Fibroblast of lung (primary cell): ENCODE measurements at regions not wholly inside any gene's neighbourhood (a gene's known extent, or its start where the extent isn't known, plus 50 kb on each side); places are given as distances from the start of the nearest gene placed in this dataset.

Experiments used
- DNase-seq, 2 donors: peaks; one replicate each; pipeline versions ENCODE4 v3.0.0 to v3.0.0-alpha.2; 2010; ENCODE audit warnings: low read depth in 2 of 2
- H2AFZ ChIP-seq: 2 replicates; pipeline ENCODE4 v1.5.1; 2012; ENCODE audit warnings: low read length, control low read depth, inconsistent platforms
- H3K27ac ChIP-seq: 2 replicates; pipeline ENCODE4 v1.5.1; 2011; ENCODE audit warnings: low read length, control low read depth; ENCODE audit not compliant: insufficient read depth
- H3K27me3 ChIP-seq: 2 replicates; pipeline ENCODE4 v1.5.1; 2011; ENCODE audit warnings: mild to moderate bottlenecking, low read length; ENCODE audit not compliant: control insufficient read depth, insufficient read depth
- H3K36me3 ChIP-seq: 2 replicates; pipeline ENCODE4 v1.5.1; 2011; ENCODE audit warnings: low read length; ENCODE audit not compliant: control insufficient read depth, insufficient read depth
- H3K4me1 ChIP-seq: 2 replicates; pipeline ENCODE4 v1.5.1; 2011; ENCODE audit warnings: low read length; ENCODE audit not compliant: control insufficient read depth, insufficient read depth; ENCODE audit errors: extremely low read depth
- H3K4me2 ChIP-seq: 2 replicates; pipeline ENCODE4 v1.5.1; 2011; ENCODE audit warnings: low read length, control low read depth; ENCODE audit not compliant: insufficient read depth; ENCODE audit errors: extremely low read depth
- H3K4me3 ChIP-seq, 4 experiments: fragments of 200-600 bp in 1 of 4; sonication (generic) in 1 of 4; replicated peaks in 1 of 4; 2 replicates each; pipeline ENCODE4 v1.5.1; 2011 to 2016; ENCODE audit warnings: low read length in 4 of 4, low read depth in 3 of 4, mild to moderate bottlenecking in 3 of 4, control low read depth in 2 of 4, inconsistent platforms in 1 of 4, mixed read lengths in 1 of 4; ENCODE audit not compliant: insufficient read depth in 1 of 4; ENCODE audit errors: control extremely low read depth in 1 of 4
- H3K79me2 ChIP-seq: 2 replicates; pipeline ENCODE4 v1.5.1; 2012; ENCODE audit warnings: mild to moderate bottlenecking, low read length, inconsistent platforms; ENCODE audit not compliant: control insufficient read depth, insufficient read depth
- H3K9ac ChIP-seq: 2 replicates; pipeline ENCODE4 v1.5.1; 2011; ENCODE audit warnings: mild to moderate bottlenecking, low read length, control low read depth; ENCODE audit not compliant: insufficient read depth
- H3K9me3 ChIP-seq: 2 replicates; pipeline ENCODE4 v1.5.1; 2012; ENCODE audit warnings: low read depth, low read length; ENCODE audit not compliant: control insufficient read depth, insufficient read depth
- H4K20me1 ChIP-seq: 2 replicates; pipeline ENCODE4 v1.5.1; 2011; ENCODE audit warnings: low read length; ENCODE audit not compliant: control insufficient read depth, insufficient read depth; ENCODE audit errors: extremely low read depth
- EZH2 ChIP-seq: IDR thresholded peaks from 2 replicates; pipeline ENCODE4 v1.5.1; 2012; ENCODE audit warnings: low read length, control low read depth, mild to moderate bottlenecking; ENCODE audit errors: missing control alignments
- TF ChIP-seq, protein P1 (sequence below), 2 donors: IDR thresholded peaks in 1 of 2; conservative IDR thresholded peaks in 1 of 2; 1 replicate in 1 of 2; 2 replicates in 1 of 2; pipeline ENCODE4 v1.5.1; 2011 to 2012; ENCODE audit warnings: low read length in 2 of 2, control low read depth in 1 of 2, inconsistent platforms in 1 of 2, low read depth in 1 of 2, mild to moderate bottlenecking in 1 of 2

DNA sequence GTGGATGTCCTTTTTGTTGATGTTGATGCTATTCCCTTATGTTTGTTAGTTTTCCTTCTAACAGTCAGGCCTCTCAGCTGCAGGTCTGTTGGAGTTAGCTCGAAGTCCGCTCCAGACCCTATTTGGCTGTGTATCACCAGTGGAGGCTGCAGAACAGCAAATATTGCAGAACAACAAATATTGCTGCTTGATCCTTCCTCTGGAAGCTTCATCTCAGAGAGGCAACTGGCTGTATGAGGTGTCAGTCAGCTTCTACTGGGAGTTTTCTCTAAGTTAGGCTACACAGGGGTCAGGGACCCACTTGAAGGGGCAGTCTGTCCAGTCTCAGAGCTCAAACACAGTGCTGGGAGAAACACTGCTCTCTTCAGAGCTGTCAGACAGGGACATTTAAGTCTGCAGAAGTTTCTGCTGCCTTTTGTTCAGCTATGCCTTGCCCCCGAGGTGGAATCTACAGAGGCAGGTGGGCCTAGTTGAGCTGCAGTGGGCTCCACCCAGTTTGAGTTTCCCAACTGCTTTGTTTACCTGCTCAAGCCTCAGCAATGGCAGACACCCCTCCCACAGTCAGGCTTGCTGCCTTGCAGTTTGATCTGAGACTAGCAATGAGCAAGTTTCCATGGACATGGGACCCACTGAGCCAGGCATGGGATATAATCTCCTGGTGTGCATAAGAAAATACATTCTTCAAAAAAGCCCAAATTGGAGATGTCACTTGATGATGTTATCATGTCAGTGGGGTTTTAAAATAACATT, 99.5 kb downstream of the KDM5D start:
- no peak overlapping the region for H3K4me2 ChIP-seq
- no peak overlapping the region for H3K27ac ChIP-seq
- no peaks in the 10 kb centered on the region for H4K20me1 ChIP-seq
- no peaks in the 10 kb centered on the region for H3K4me1 ChIP-seq
- no peak overlapping the region for H3K4me3 ChIP-seq
- H3K79me2 ChIP-seq: no peaks in the 10 kb centered on the region
- TF ChIP-seq, protein P1, sequence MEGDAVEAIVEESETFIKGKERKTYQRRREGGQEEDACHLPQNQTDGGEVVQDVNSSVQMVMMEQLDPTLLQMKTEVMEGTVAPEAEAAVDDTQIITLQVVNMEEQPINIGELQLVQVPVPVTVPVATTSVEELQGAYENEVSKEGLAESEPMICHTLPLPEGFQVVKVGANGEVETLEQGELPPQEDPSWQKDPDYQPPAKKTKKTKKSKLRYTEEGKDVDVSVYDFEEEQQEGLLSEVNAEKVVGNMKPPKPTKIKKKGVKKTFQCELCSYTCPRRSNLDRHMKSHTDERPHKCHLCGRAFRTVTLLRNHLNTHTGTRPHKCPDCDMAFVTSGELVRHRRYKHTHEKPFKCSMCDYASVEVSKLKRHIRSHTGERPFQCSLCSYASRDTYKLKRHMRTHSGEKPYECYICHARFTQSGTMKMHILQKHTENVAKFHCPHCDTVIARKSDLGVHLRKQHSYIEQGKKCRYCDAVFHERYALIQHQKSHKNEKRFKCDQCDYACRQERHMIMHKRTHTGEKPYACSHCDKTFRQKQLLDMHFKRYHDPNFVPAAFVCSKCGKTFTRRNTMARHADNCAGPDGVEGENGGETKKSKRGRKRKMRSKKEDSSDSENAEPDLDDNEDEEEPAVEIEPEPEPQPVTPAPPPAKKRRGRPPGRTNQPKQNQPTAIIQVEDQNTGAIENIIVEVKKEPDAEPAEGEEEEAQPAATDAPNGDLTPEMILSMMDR (conservative IDR thresholded peaks at IDR 0.05 in 1 of 2, IDR thresholded peaks at IDR 0.05 in 1 of 2; ENCODE audit: low read depth in 1 of 2, low read length in 2 of 2): no peak
- DNase-seq: no peak
- H3K9me3 ChIP-seq: no peaks in the 10 kb centered on the region
- no peaks in the 10 kb centered on the region for H3K27me3 ChIP-seq
- no peaks in the 10 kb centered on the region for H3K36me3 ChIP-seq
- no peak overlapping the region for H3K9ac ChIP-seq
- H2AFZ ChIP-seq: no peak overlapping the region

DNA sequence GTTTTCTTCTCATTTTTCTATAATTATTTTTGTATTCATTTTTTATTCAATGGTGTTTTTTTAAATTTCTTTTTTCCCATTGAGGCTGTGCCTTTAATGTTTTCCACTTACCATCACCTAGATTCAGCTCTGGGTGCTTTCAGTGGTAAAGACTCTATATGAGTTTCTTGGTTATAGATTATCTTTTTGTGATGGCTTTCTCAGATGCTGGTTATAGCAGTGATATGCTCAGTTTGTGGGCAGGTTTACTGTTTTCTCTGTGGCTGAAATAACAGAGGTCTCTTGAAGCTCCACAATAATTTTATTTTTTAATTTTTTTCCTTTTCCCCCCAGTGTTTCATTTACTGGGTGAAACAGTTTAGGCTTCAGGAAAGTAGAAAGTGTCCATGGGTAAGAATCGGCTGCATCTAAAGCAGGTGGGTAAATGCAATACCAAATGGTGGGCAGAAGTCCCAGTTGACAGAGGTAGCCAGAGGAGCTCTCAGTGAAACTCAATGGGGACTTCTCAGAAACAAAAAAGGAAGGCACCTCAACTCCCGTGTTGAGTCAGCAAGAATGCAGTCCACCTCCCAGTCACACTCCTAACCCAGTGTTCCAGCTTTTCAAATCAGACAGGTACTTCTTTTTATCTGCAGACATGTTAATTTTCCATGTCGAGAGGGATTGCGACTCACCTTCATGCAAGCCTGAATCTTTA, 106.7 kb downstream of the KDM5D start:
- no peak overlapping the region for H3K4me3 ChIP-seq
- H3K27ac ChIP-seq: no peak overlapping the region
- no peaks in the 10 kb centered on the region for H3K9me3 ChIP-seq
- no peak overlapping the region for H3K4me2 ChIP-seq
- no peak overlapping the region for H3K9ac ChIP-seq
- no peaks in the 10 kb centered on the region for H3K79me2 ChIP-seq
- H4K20me1 ChIP-seq: no peaks in the 10 kb centered on the region
- no peak for DNase-seq
- no peaks in the 10 kb centered on the region for H3K36me3 ChIP-seq
- no peak overlapping the region for H2AFZ ChIP-seq
- no peaks in the 10 kb centered on the region for H3K4me1 ChIP-seq
- TF ChIP-seq, protein P1 (conservative IDR thresholded peaks at IDR 0.05 in 1 of 2, IDR thresholded peaks at IDR 0.05 in 1 of 2; ENCODE audit: low read depth in 1 of 2, low read length in 2 of 2): no peak
- no peak for TF ChIP-seq EZH2
- no peaks in the 10 kb centered on the region for H3K27me3 ChIP-seq

DNA sequence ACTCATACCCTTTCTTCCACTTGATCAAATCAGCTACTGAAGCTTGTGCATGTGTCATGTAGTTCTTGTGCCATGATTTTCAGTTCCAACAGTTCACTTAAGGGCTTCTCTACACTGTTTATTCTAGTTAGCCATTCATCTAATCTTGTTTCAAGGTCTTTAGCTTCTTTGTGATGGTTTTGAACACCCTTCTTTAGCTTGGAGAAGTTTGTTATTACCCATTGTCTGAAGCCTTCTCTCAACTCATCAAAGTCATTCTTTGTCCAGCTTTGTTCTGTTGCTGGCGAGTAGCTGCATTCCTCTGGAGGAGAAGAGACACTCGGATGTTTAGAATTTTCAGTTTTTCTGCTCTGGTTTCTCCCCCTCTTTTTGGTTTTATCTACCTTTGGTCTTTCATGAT, 115.6 kb downstream of the KDM5D start:
- no peak overlapping the region for H3K9ac ChIP-seq
- no peak overlapping the region for H2AFZ ChIP-seq
- no peaks in the 10 kb centered on the region for H4K20me1 ChIP-seq
- H3K4me1 ChIP-seq: no peaks in the 10 kb centered on the region
- no peak overlapping the region for H3K4me3 ChIP-seq
- H3K79me2 ChIP-seq: no peaks in the 10 kb centered on the region
- H3K4me2 ChIP-seq: no peak overlapping the region
- TF ChIP-seq, protein P1 (conservative IDR thresholded peaks at IDR 0.05 in 1 of 2, IDR thresholded peaks at IDR 0.05 in 1 of 2; ENCODE audit: low read depth in 1 of 2, low read length in 2 of 2): no peak
- no peak for TF ChIP-seq EZH2
- no peak for DNase-seq
- no peaks in the 10 kb centered on the region for H3K36me3 ChIP-seq
- H3K27me3 ChIP-seq: no peaks in the 10 kb centered on the region
- H3K27ac ChIP-seq: no peak overlapping the region
- no peaks in the 10 kb centered on the region for H3K9me3 ChIP-seq
